Fibroblast of villous mesenchyme (primary cell): ENCODE measurements at regions not wholly inside any gene's neighbourhood (a gene's known extent, or its start where the extent isn't known, plus 50 kb on each side); places are given as distances from the start of the nearest gene placed in this dataset.

Experiments
- DNase-seq: peaks from one replicate; pipeline ENCODE4 v3.0.0-alpha.2; 2010; ENCODE audit warnings: low read depth
- H3K4me3 ChIP-seq: 2 replicates; pipeline ENCODE4 v1.5.1; 2011; ENCODE audit warnings: low read depth, mild to moderate bottlenecking, low read length
- CTCF ChIP-seq: IDR thresholded peaks from 2 replicates; pipeline ENCODE4 v1.5.1; 2012; ENCODE audit warnings: low read depth, mild to moderate bottlenecking, low read length; ENCODE audit not compliant: insufficient read depth

GRCh38 chr16:86763819-86764218 is 185.5 kb downstream of the FOXL1 start:
- TF ChIP-seq CTCF, result no peak
- H3K4me3 ChIP-seq, result no peak overlapping the region
- no peak for DNase-seq

GRCh38 chr16:86764551-86764950 is 186.2 kb downstream of the FOXL1 start:
- H3K4me3 ChIP-seq, result no peak overlapping the region
- no peak for TF ChIP-seq CTCF
- no peak for DNase-seq

GRCh38 chr16:86765389-86766026 is 187.2 kb downstream of the FOXL1 start:
- no peak for TF ChIP-seq CTCF
- H3K4me3 ChIP-seq, result no peak overlapping the region
- DNase-seq, result no peak

GRCh38 chr16:86766700-86767099 is 188.4 kb downstream of the FOXL1 start:
- TF ChIP-seq CTCF, result no peak
- no peak overlapping the region for H3K4me3 ChIP-seq
- DNase-seq, result no peak

GRCh38 chr16:86768228-86768791 is 190.0 kb downstream of the FOXL1 start:
- no peak overlapping the region for H3K4me3 ChIP-seq
- no peak for TF ChIP-seq CTCF
- DNase-seq, result no peak

GRCh38 chr16:86768999-86769398 is 190.7 kb downstream of the FOXL1 start:
- no peak for DNase-seq
- no peak for TF ChIP-seq CTCF
- H3K4me3 ChIP-seq, result no peak overlapping the region
